PC-3 (cell line): ENCODE measurements at regions not wholly inside any gene's neighbourhood (a gene's known extent, or its start where the extent isn't known, plus 50 kb on each side); places are given as distances from the start of the nearest gene placed in this dataset.

ENCODE experiments used
- CTCF ChIP-seq: fragments of 300-600 bp; sonication (generic); conservative IDR thresholded peaks from 2 replicates; pipeline ENCODE4 v1.5.1; 2017; ENCODE audit warnings: antibody characterized with exemption, low read depth, mild to moderate bottlenecking, low read length
- EZH2 ChIP-seq: fragments of 300-600 bp; sonication (generic); IDR thresholded peaks from one replicate; pipeline ENCODE4 v1.6.1; 2017; ENCODE audit warnings: antibody characterized with exemption, mild to moderate bottlenecking, low read length; ENCODE audit not compliant: unreplicated experiment

GRCh38 chr4:19842471-19842870 is 409.2 kb upstream of the SLIT2 start:
- TF ChIP-seq CTCF: no peak
- no peak for TF ChIP-seq EZH2
